ENCODE measurements at regions not wholly inside any gene's neighbourhood (a gene's known extent, or its start where the extent isn't known, plus 50 kb on each side); places are given as distances from the start of the nearest gene placed in this dataset.
"Not testable (repeated sequence)": the region's sequence is repeated elsewhere in the genome, so short reads cannot be mapped to it uniquely, and the experiment has no call there.

DNA sequence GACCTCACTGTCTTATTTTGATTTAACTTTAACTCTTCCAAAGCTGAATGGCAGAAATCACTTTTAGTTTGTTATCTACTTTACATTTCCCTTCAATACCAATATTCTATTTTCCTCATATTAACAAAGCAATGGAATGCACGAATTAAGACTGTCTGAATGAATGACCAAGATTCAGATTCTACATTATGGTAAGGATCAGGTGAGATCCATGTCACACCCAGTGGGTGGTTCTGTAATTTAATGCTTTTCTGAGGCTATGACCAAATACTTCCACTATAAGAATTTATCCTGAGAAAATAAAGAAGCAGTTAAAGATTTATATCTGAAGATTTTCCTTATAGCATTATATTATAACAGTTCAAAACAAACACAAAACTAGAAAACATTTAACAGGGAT is 90.2 kb upstream of the NUPR2 start:
- DNase-seq = no peak

DNA sequence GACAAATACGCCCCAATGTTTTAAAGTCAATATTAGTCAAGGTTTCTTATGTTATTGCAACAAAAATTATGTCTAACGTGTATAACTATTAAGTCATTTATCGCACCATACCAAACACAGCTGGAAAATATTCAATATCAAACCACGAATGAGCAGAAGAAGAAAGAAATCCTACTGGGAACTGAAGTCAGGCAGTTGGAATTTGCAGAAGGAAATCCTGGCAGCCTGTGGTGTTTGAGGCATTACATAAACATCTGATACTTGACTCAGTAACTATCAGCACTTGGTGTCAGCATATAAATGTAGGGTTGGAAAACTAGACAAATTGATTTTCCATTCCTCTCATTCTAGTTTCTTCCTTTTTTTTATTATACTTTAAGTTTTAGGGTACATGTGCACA is 83.4 kb upstream of the NUPR2 start:
- no peak for DNase-seq

DNA sequence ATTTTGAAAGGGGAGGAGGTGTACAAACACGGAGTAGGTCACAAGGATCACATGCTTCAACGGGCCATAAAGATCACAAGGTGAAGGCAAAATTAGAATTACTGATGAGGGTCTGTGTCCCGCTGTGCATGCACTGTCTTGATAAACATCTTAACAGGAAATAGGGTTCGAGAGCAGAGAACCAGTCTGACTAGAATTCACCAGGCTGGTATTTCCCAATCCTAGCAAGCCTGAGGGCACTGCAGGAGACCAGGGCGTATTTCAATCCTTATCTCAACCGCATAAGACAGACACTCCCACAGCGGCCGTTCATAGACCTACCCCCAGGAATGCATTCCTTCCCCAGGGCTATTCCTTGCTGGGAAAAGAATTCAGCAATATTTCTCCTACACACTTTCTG is 80.0 kb upstream of the NUPR2 start:
- DNase-seq = not testable (repeated sequence)

DNA sequence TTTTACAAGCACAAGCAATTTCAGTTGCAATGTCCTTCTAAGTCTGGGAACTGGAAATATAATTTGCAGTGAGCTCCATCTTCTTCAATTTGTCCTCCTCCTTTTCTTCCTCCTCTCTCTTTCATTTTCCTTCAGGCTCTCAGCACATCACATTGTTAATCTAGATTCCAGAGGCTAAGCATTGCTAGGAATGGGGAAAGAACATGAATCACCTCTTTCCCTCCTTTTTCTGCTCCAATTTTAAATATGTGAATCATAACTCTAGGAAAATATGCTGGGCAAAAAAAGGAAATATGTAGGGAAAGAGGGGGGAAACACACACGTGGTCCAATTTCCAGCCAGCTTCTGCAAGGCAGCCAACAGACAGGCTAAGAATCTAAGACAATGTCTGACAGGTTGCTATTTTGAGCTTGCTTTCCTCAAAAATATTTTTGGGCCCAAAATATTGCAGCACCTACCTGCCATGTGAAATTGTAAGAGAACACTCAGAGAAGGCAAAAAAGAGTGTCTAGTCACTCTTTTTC is 72.7 kb upstream of the NUPR2 start:
- no peak for DNase-seq

DNA sequence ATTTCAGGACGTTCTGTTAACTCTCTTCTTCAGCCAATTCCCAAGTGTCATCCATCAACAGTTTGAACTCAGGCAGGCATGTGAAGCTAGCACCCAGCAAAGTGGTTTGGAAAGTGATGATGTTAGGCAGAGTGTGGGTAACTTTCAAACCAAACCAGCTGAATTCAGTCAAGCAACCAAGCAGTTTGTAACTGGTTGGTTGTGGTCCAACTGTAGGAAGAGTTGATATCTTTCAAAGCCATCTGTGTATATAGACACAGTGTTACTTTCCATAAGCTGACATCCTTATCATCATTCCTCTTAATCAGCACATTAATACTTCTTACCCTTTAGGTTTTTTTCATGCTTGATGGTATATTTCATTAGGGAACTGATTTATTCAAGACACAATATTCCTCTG is 72.2 kb upstream of the NUPR2 start:
- DNase-seq = no peak

DNA sequence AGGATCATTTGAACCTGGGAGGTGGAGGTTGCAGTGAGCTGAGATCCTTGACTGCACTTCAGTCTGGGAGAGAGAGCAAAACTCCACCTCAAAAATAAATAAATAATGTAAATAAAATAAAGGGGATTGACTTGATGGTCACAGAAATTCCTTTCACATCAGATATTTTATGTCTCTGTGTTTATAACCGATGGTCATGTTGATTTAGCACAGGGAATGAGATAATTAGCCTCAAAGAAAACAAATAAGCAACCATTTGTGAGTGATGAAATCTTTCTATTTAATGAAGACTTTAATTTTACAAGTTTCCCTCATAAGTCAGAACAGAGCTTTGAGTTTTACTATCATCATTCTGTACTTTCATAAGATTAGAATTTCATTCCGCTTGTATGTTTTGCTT is 64.8 kb upstream of the NUPR2 start:
- DNase-seq = no peak

DNA sequence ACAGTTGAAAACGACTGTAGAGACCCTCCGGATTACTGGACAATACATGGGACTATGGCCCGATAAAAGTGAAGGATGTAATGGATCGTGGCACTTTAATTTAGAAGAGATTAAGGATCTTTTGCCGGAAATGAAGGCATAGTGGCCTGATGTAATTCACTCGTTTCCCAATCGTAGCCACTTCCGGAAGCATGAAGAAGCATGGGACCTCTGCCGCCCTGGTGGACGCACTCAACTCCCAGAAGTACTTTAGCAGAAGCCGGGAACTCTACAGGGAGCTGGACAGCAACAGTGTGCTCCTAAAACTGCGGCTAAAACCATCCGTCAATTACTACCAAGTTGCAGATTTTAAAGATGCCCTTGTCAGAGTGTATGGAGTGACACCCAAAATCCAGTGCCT is 59.6 kb upstream of the NUPR2 start:
- no peak for DNase-seq

DNA sequence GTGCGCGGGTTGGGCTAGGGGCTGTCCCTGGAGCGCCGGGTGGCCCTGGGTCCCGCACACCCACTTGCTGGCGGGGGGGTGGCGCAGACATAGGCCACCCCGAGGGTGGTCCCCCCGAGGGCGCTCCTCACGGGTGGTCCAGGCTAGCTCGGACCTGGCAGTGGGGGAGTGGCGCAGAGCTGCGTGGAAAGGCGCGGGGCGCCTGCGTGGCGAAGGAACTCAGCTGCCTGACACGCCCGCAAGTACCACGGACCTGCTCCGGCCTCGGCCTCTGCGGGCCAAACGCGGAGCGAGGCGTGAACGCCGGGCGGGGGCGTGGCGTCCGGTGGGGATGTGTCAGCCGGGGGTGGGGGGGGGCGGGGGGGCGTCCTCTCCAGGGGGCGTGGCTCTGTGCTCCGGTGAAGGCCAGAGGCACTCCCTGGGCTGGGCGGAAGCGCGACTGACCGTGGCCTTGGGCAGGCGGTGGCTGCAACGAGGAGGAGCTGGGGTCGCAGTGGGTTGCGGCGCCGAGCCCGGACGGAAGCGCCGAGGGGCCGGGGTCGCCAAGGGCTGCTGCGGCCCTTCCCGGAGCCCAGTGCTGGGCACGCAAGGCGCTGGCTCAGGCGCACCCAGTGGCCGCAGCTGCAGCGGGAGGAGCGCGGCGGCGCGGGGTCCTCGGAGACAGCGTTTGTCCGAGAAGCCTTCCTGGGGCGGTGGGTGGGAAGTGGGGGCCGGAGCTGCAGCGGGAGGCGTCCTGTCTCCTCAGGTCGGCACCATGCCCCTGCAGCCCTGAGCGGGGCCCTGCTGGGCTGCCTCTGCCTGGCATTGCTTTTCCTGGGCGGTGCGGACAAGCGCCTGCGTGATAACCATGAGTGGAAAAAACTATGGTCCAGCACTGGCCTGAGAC is 58.9 kb upstream of the NUPR2 start:
- DNase-seq = no peak

DNA sequence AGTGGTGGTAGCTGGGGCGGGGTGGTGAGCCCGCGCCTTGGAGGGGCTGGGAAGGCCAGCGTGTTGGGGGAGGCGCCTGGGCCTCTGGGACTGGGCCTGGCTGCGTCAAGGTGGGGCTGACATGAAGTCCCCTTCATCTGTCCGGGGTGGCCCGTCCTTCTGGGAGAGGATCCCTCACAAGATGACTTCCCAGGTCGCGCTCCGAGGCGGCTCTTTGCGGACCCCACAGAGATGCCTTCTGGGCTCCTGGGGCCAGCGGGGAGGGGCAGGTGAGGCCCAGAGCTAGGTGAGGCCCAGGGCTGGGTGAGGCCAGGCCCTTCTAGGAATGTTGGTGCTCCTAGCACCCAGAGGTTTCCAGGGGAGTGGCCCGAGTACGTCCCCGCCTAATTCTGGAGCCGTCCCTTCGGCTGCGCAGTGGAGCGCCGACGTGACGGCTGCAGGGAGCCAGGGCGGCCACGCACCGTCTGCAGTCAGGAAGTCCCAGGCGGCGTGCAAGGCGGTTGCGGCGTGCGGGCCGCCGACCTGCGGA is 58.2 kb upstream of the NUPR2 start:
- DNase-seq = no peak

Measured in dermis blood vessel endothelial cell (primary cell).